Neural progenitor cell (in vitro differentiated cells): ENCODE measurements at regions not wholly inside any gene's neighbourhood (a gene's known extent, or its start where the extent isn't known, plus 50 kb on each side); places are given as distances from the start of the nearest gene placed in this dataset.

Experiments used
- DNase-seq: peaks from one replicate; pipeline ENCODE4 v3.0.0-alpha.2; 2016; ENCODE audit warnings: low spot score
- H2AFZ ChIP-seq: fragments of 200-600 bp; sonication (generic); replicated peaks from 2 replicates; pipeline ENCODE4 v1.6.1; 2016; ENCODE audit warnings: antibody characterized with exemption
- H3F3A ChIP-seq: fragments of 200-600 bp; sonication (generic); 2 replicates; pipeline ENCODE4 v1.6.1; 2016; ENCODE audit warnings: antibody characterized with exemption, low read depth
- H3K27ac ChIP-seq: fragments of 200-600 bp; sonication (generic); 2 replicates; pipeline ENCODE4 v1.5.1; 2016; ENCODE audit warnings: mild to moderate bottlenecking
- H3K27me3 ChIP-seq: fragments of 200-600 bp; sonication (generic); 2 replicates; pipeline ENCODE4 v1.6.1; 2016; ENCODE audit warnings: mild to moderate bottlenecking, moderate library complexity
- H3K36me3 ChIP-seq: fragments of 200-600 bp; sonication (generic); 2 replicates; pipeline ENCODE4 v1.5.1; 2016
- H3K4me1 ChIP-seq: fragments of 200-600 bp; sonication (generic); 2 replicates; pipeline ENCODE4 v1.6.1; 2016; ENCODE audit warnings: mixed run types
- H3K4me2 ChIP-seq: fragments of 200-600 bp; sonication (generic); 2 replicates; pipeline ENCODE4 v1.6.1; 2016
- H3K4me3 ChIP-seq: fragments of 200-600 bp; sonication (generic); 2 replicates; pipeline ENCODE4 v1.5.1; 2016
- H3K79me2 ChIP-seq: fragments of 200-600 bp; sonication (generic); 2 replicates; pipeline ENCODE4 v1.6.1; 2016; ENCODE audit warnings: low read depth
- H3K9ac ChIP-seq: fragments of 200-600 bp; sonication (generic); 2 replicates; pipeline ENCODE4 v1.6.1; 2016
- H3K9me3 ChIP-seq: fragments of 200-600 bp; sonication (generic); 2 replicates; pipeline ENCODE4 v1.5.1; 2016; ENCODE audit warnings: low read depth
- H4K20me1 ChIP-seq: fragments of 200-600 bp; sonication (generic); 2 replicates; pipeline ENCODE4 v1.6.1; 2016; ENCODE audit warnings: low read depth
- H3K27ac Mint-ChIP-seq: 3 replicates; pipeline ENCODE4 v1.8.0; 2021; ENCODE audit warnings: mixed read lengths
- H3K27me3 Mint-ChIP-seq: 2 replicates; pipeline ENCODE4 v1.8.0; 2022; ENCODE audit warnings: low read depth, mild to moderate bottlenecking, inconsistent platforms, moderate library complexity, mixed read lengths; ENCODE audit not compliant: insufficient read depth
- H3K36me3 Mint-ChIP-seq: 3 replicates; pipeline ENCODE4 v1.8.0; 2021; ENCODE audit warnings: mixed read lengths
- H3K4me1 Mint-ChIP-seq: 3 replicates; pipeline ENCODE4 v1.8.0; 2021; ENCODE audit warnings: mixed read lengths
- H3K4me3 Mint-ChIP-seq: 3 replicates; pipeline ENCODE4 v1.8.0; 2021; ENCODE audit warnings: mild to moderate bottlenecking, moderate library complexity, mixed read lengths
- H3K9me3 Mint-ChIP-seq: 3 replicates; pipeline ENCODE4 v1.8.0; 2020; ENCODE audit warnings: mixed read lengths
- CTCF ChIP-seq: fragments of 200-600 bp; sonication (generic); IDR thresholded peaks from 2 replicates; pipeline ENCODE4 v1.5.1; 2017; ENCODE audit warnings: antibody characterized with exemption, mild to moderate bottlenecking
- EZH2 ChIP-seq: fragments of 200-600 bp; sonication (generic); IDR thresholded peaks from 2 replicates; pipeline ENCODE4 v1.6.1; 2017; ENCODE audit warnings: antibody characterized with exemption, mild to moderate bottlenecking, moderate library complexity
- EZH2phosphoT487 ChIP-seq: fragments of 200-600 bp; sonication (generic); IDR thresholded peaks from 2 replicates; pipeline ENCODE4 v1.6.1; 2017; ENCODE audit warnings: antibody characterized with exemption

DNA sequence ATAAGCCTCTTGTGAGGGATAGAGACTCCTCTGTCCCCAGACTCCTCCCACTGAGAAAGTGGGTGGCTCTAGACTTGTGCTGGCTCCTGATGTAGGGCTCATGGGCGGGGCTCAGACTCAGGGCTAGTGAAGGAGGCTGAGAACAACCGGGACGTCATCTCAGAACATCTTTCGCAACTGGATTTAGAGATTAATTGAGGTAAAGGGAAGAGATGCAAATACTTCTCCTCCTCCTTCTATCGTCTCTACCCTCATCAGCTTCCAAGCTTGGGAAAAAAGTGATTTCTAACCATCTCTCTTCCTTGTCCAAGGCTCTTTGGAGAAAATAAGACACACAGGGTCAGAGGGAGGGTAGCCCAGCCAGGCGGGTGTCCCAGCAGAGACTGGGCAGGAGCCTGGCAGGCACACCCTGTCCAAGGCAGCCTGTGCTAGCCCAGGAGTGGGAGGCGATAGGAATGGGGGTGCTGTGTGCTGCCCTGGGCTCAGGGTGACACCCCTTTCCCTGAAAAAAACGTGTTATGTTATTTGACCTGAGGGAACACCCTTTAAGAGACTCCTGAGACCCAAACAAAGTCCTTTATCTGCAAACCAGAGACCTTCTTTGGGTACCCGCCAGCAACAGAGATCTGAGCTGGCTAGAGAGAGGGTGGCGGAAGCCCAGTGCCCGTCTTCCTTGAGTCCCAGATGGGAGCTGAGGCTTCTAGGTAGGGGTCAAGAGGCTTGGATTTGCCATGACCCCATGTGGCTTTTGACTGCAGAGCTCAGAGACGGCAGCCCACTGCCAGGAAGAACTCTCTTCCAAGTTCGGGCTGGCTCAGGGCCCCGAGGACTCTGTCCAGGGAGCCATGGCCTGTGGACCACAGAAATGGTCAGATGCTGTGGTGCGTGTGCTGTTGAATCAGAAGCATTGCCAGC lies 160.9 kb downstream of the ADAMTS15 start:
- Mint-ChIP-seq H3K27ac (no peak overlapping the region), H3K27me3 (no peaks in the 10 kb centered on the region), H3K4me3 (no peak overlapping the region), H3K36me3 (no peaks in the 10 kb centered on the region), H3K4me1 (peaks cover 3% of the 10 kb centered on the region), H3K9me3 (peaks cover 4% of the 10 kb centered on the region)
- no peak for DNase-seq
- Histone ChIP-seq H3K4me1 (peaks cover 3% of the 10 kb centered on the region), H3K27me3 (no peaks in the 10 kb centered on the region), H3K9me3 (no peaks in the 10 kb centered on the region), H3K79me2 (no peaks in the 10 kb centered on the region), H3K4me3 (no peak overlapping the region), H3K9ac (no peak overlapping the region), H3K27ac (no peak overlapping the region), H4K20me1 (no peaks in the 10 kb centered on the region), H3K4me2 (no peak overlapping the region), H3F3A (no peaks in the 10 kb centered on the region), H3K36me3 (no peaks in the 10 kb centered on the region), H2AFZ (no peak overlapping the region)
- TF ChIP-seq EZH2phosphoT487 = no peak
- no peak for TF ChIP-seq EZH2
- no peak for TF ChIP-seq CTCF

DNA sequence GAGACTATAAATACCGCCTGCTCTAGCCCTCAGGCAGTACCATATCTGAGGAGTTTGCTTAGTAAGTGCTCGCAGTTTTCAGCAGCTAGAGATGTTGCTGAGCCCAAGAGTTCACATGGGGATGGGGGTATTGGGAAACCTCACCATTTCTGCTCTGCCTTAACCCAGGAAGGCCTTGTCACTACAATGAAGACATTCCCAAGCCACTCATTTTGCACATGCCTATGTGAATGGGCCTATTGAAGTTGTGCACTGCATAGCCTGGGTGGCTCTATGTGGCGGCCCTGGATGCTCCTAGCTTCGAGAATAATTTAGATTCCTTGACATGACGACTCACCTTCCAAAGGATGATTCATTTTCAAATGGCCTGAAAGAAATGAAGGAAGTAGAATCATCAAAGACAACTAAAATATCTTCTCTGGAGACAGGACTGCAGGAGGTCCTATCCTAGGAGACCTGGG lies 163.4 kb downstream of the ADAMTS15 start:
- H3K9me3 Mint-ChIP-seq = peaks cover 4% of the 10 kb centered on the region
- TF ChIP-seq EZH2phosphoT487 = no peak
- no peak for TF ChIP-seq CTCF
- TF ChIP-seq EZH2 = no peak
- H3K4me1 Mint-ChIP-seq = peaks cover 2% of the 10 kb centered on the region
- H3K27me3 ChIP-seq = no peaks in the 10 kb centered on the region
- H3K9me3 ChIP-seq = no peaks in the 10 kb centered on the region
- H2AFZ ChIP-seq = no peak overlapping the region
- no peaks in the 10 kb centered on the region for H3K79me2 ChIP-seq
- H3K4me2 ChIP-seq = no peak overlapping the region
- H3K36me3 ChIP-seq = no peaks in the 10 kb centered on the region
- H3F3A ChIP-seq = no peaks in the 10 kb centered on the region
- H3K4me3 ChIP-seq = no peak overlapping the region
- peaks cover 3% of the 10 kb centered on the region for H3K4me1 ChIP-seq
- no peaks in the 10 kb centered on the region for H3K27me3 Mint-ChIP-seq
- H3K9ac ChIP-seq = no peak overlapping the region
- no peaks in the 10 kb centered on the region for H3K36me3 Mint-ChIP-seq
- H4K20me1 ChIP-seq = no peaks in the 10 kb centered on the region
- no peak overlapping the region for H3K27ac ChIP-seq
- no peak overlapping the region for H3K4me3 Mint-ChIP-seq
- H3K27ac Mint-ChIP-seq = no peak overlapping the region
- no peak for DNase-seq

- Mint-ChIP-seq H3K4me1 (no peaks in the 10 kb centered on the region), H3K9me3 (peaks cover 2% of the 10 kb centered on the region), H3K27me3 (no peaks in the 10 kb centered on the region), H3K27ac (no peak overlapping the region), H3K36me3 (no peaks in the 10 kb centered on the region), H3K4me3 (no peak overlapping the region)
- Histone ChIP-seq H3K4me3 (no peak overlapping the region), H3K79me2 (no peaks in the 10 kb centered on the region), H3F3A (no peaks in the 10 kb centered on the region), H3K4me2 (no peak overlapping the region), H3K9me3 (no peaks in the 10 kb centered on the region), H3K27ac (no peak overlapping the region), H4K20me1 (no peaks in the 10 kb centered on the region), H3K27me3 (no peaks in the 10 kb centered on the region), H3K36me3 (no peaks in the 10 kb centered on the region), H2AFZ (no peak overlapping the region), H3K4me1 (no peaks in the 10 kb centered on the region), H3K9ac (no peak overlapping the region)
- no peak for DNase-seq
- TF ChIP-seq CTCF (no peak), EZH2phosphoT487 (no peak), EZH2 (no peak)
Observed at GRCh38 chr11:130612291-130612851, 163.9 kb downstream of the ADAMTS15 start.
